Memory B cell (primary cell): ENCODE measurements at regions not wholly inside any gene's neighbourhood (a gene's known extent, or its start where the extent isn't known, plus 50 kb on each side); places are given as distances from the start of the nearest gene placed in this dataset.

ENCODE experiments used
- ATAC-seq: fragments of 150-1000 bp; cut with Tn5 transposase; 2 replicates; pipeline ENCODE4 v1.10.0; 2021; ENCODE audit warnings: low read depth, mild to moderate bottlenecking, moderate library complexity
- DNase-seq, 2 donors: peaks; one replicate each; pipeline ENCODE4 v3.0.0; 2022; ENCODE audit warnings: low spot score in 2 of 2
- H3K27ac Mint-ChIP-seq: one replicate; pipeline ENCODE4 v1.8.0; 2022; ENCODE audit warnings: mild to moderate bottlenecking, moderate library complexity, mixed read lengths
- H3K27me3 Mint-ChIP-seq: one replicate; pipeline ENCODE4 v1.8.0; 2022; ENCODE audit warnings: mixed read lengths
- H3K36me3 Mint-ChIP-seq: one replicate; pipeline ENCODE4 v1.8.0; 2022; ENCODE audit warnings: mild to moderate bottlenecking, mixed read lengths
- H3K4me1 Mint-ChIP-seq: one replicate; pipeline ENCODE4 v1.8.0; 2022; ENCODE audit warnings: mixed read lengths
- H3K4me3 Mint-ChIP-seq: one replicate; pipeline ENCODE4 v1.8.0; 2022; ENCODE audit warnings: mild to moderate bottlenecking, moderate library complexity, mixed read lengths
- H3K9me3 Mint-ChIP-seq: one replicate; pipeline ENCODE4 v1.8.0; 2022; ENCODE audit warnings: mixed read lengths

- Mint-ChIP-seq H3K36me3 (no peaks in the 10 kb centered on the region), H3K27ac (no peak overlapping the region), H3K4me1 (no peaks in the 10 kb centered on the region), H3K27me3 (no peaks in the 10 kb centered on the region), H3K9me3 (peaks cover 9% of the 10 kb centered on the region), H3K4me3 (no peak overlapping the region)
- ATAC-seq (no peak), DNase-seq (no peak)
These were observed 278.4 kb upstream of the DACH1 start for GRCh38 chr13:72145383-72145782.

GRCh38 chr13:72144636-72145035, 277.6 kb upstream of the DACH1 start:
- Mint-ChIP-seq H3K4me1 (no peaks in the 10 kb centered on the region), H3K9me3 (peaks cover 6% of the 10 kb centered on the region), H3K27ac (no peak overlapping the region), H3K36me3 (no peaks in the 10 kb centered on the region), H3K4me3 (no peak overlapping the region), H3K27me3 (no peaks in the 10 kb centered on the region)
- no peak for DNase-seq
- no peak for ATAC-seq

GRCh38 chr13:72141855-72142519, 275.0 kb upstream of the DACH1 start:
- H3K9me3 Mint-ChIP-seq = peaks cover 3% of the 10 kb centered on the region
- ATAC-seq = no peak
- H3K27me3 Mint-ChIP-seq = no peaks in the 10 kb centered on the region
- no peaks in the 10 kb centered on the region for H3K4me1 Mint-ChIP-seq
- no peak overlapping the region for H3K27ac Mint-ChIP-seq
- H3K4me3 Mint-ChIP-seq = no peak overlapping the region
- DNase-seq = no peak
- no peaks in the 10 kb centered on the region for H3K36me3 Mint-ChIP-seq

GRCh38 chr13:72139192-72139591, 272.2 kb upstream of the DACH1 start:
- no peaks in the 10 kb centered on the region for H3K9me3 Mint-ChIP-seq
- H3K27me3 Mint-ChIP-seq = no peaks in the 10 kb centered on the region
- no peak overlapping the region for H3K27ac Mint-ChIP-seq
- H3K36me3 Mint-ChIP-seq = no peaks in the 10 kb centered on the region
- H3K4me3 Mint-ChIP-seq = no peak overlapping the region
- ATAC-seq = no peak
- no peaks in the 10 kb centered on the region for H3K4me1 Mint-ChIP-seq
- DNase-seq = no peak

- ATAC-seq = no peak
- Mint-ChIP-seq H3K4me3 (no peak overlapping the region), H3K4me1 (no peaks in the 10 kb centered on the region), H3K27me3 (no peaks in the 10 kb centered on the region), H3K27ac (no peak overlapping the region), H3K9me3 (peaks cover 3% of the 10 kb centered on the region), H3K36me3 (no peaks in the 10 kb centered on the region)
- no peak for DNase-seq
These were observed 265.1 kb upstream of the DACH1 start for GRCh38 chr13:72132075-72132474.

- Mint-ChIP-seq H3K4me3 (no peak overlapping the region), H3K27me3 (no peaks in the 10 kb centered on the region), H3K27ac (no peak overlapping the region), H3K9me3 (peaks cover 3% of the 10 kb centered on the region), H3K4me1 (no peaks in the 10 kb centered on the region), H3K36me3 (no peaks in the 10 kb centered on the region)
- DNase-seq (no peak), ATAC-seq (no peak)
These were observed 262.1 kb upstream of the DACH1 start for GRCh38 chr13:72129117-72129516.

GRCh38 chr13:72127031-72127430, 260.0 kb upstream of the DACH1 start:
- Mint-ChIP-seq H3K27ac (no peak overlapping the region), H3K9me3 (peaks cover 5% of the 10 kb centered on the region), H3K4me1 (no peaks in the 10 kb centered on the region), H3K36me3 (no peaks in the 10 kb centered on the region), H3K27me3 (no peaks in the 10 kb centered on the region), H3K4me3 (no peak overlapping the region)
- no peak for ATAC-seq
- DNase-seq = no peak

GRCh38 chr13:72126424-72126823, 259.4 kb upstream of the DACH1 start:
- H3K4me3 Mint-ChIP-seq = no peak overlapping the region
- no peaks in the 10 kb centered on the region for H3K27me3 Mint-ChIP-seq
- no peak for DNase-seq
- no peak for ATAC-seq
- no peaks in the 10 kb centered on the region for H3K36me3 Mint-ChIP-seq
- H3K4me1 Mint-ChIP-seq = no peaks in the 10 kb centered on the region
- H3K9me3 Mint-ChIP-seq = peaks cover 5% of the 10 kb centered on the region
- H3K27ac Mint-ChIP-seq = no peak overlapping the region

- H3K36me3 Mint-ChIP-seq = no peaks in the 10 kb centered on the region
- no peaks in the 10 kb centered on the region for H3K27me3 Mint-ChIP-seq
- no peak overlapping the region for H3K27ac Mint-ChIP-seq
- H3K4me1 Mint-ChIP-seq = no peaks in the 10 kb centered on the region
- ATAC-seq (no peak), DNase-seq (no peak)
- H3K4me3 Mint-ChIP-seq = no peak overlapping the region
- peaks cover 5% of the 10 kb centered on the region for H3K9me3 Mint-ChIP-seq
These were observed 258.6 kb upstream of the DACH1 start for GRCh38 chr13:72125561-72125960.

- no peak overlapping the region for H3K27ac Mint-ChIP-seq
- H3K4me3 Mint-ChIP-seq = no peak overlapping the region
- peaks cover 1% of the 10 kb centered on the region for H3K9me3 Mint-ChIP-seq
- ATAC-seq = no peak
- DNase-seq = no peak
- H3K27me3 Mint-ChIP-seq = no peaks in the 10 kb centered on the region
- no peaks in the 10 kb centered on the region for H3K4me1 Mint-ChIP-seq
- no peaks in the 10 kb centered on the region for H3K36me3 Mint-ChIP-seq
These were observed 255.8 kb upstream of the DACH1 start for GRCh38 chr13:72122661-72123255.

- H3K27me3 Mint-ChIP-seq = no peaks in the 10 kb centered on the region
- no peak overlapping the region for H3K4me3 Mint-ChIP-seq
- no peaks in the 10 kb centered on the region for H3K36me3 Mint-ChIP-seq
- DNase-seq (no peak), ATAC-seq (no peak)
- peaks cover 3% of the 10 kb centered on the region for H3K9me3 Mint-ChIP-seq
- no peak overlapping the region for H3K27ac Mint-ChIP-seq
- H3K4me1 Mint-ChIP-seq = no peaks in the 10 kb centered on the region
These were observed 254.5 kb upstream of the DACH1 start for GRCh38 chr13:72121466-72121865.

GRCh38 chr13:72120632-72121031, 253.6 kb upstream of the DACH1 start:
- H3K9me3 Mint-ChIP-seq = peaks cover 5% of the 10 kb centered on the region
- no peak overlapping the region for H3K27ac Mint-ChIP-seq
- H3K4me3 Mint-ChIP-seq = no peak overlapping the region
- DNase-seq (no peak), ATAC-seq (no peak)
- no peaks in the 10 kb centered on the region for H3K36me3 Mint-ChIP-seq
- no peaks in the 10 kb centered on the region for H3K27me3 Mint-ChIP-seq
- H3K4me1 Mint-ChIP-seq = no peaks in the 10 kb centered on the region

GRCh38 chr13:72113931-72114330, 246.9 kb upstream of the DACH1 start:
- DNase-seq (no peak), ATAC-seq (no peak)
- no peaks in the 10 kb centered on the region for H3K36me3 Mint-ChIP-seq
- H3K4me3 Mint-ChIP-seq = no peak overlapping the region
- no peaks in the 10 kb centered on the region for H3K4me1 Mint-ChIP-seq
- H3K27ac Mint-ChIP-seq = no peak overlapping the region
- H3K9me3 Mint-ChIP-seq = peaks cover 8% of the 10 kb centered on the region
- H3K27me3 Mint-ChIP-seq = no peaks in the 10 kb centered on the region

GRCh38 chr13:72113076-72113475, 246.1 kb upstream of the DACH1 start:
- Mint-ChIP-seq H3K4me1 (no peaks in the 10 kb centered on the region), H3K4me3 (no peak overlapping the region), H3K27me3 (no peaks in the 10 kb centered on the region), H3K27ac (no peak overlapping the region), H3K36me3 (no peaks in the 10 kb centered on the region), H3K9me3 (peaks cover 8% of the 10 kb centered on the region)
- ATAC-seq (no peak), DNase-seq (no peak)

GRCh38 chr13:72112216-72112615, 245.2 kb upstream of the DACH1 start:
- no peaks in the 10 kb centered on the region for H3K27me3 Mint-ChIP-seq
- DNase-seq = no peak

More at GRCh38 chr13:72112216-72112615, 245.2 kb upstream of the DACH1 start:
- no peak overlapping the region for H3K27ac Mint-ChIP-seq
- H3K4me3 Mint-ChIP-seq = no peak overlapping the region
- no peaks in the 10 kb centered on the region for H3K4me1 Mint-ChIP-seq
- no peaks in the 10 kb centered on the region for H3K36me3 Mint-ChIP-seq
- no peak for ATAC-seq
- H3K9me3 Mint-ChIP-seq = peaks cover 10% of the 10 kb centered on the region
